GM19395 (cell line): ENCODE measurements at regions not wholly inside any gene's neighbourhood (a gene's known extent, or its start where the extent isn't known, plus 50 kb on each side); places are given as distances from the start of the nearest gene placed in this dataset.
"Not testable (repeated sequence)": the region's sequence is repeated elsewhere in the genome, so short reads cannot be mapped to it uniquely, and the experiment has no call there.

Source experiments
- ATAC-seq: cut with Tn5 transposase; IDR thresholded peaks from one replicate; pipeline ENCODE4 v1.9.1; 2021; ENCODE audit warnings: mild to moderate bottlenecking, moderate library complexity; ENCODE audit not compliant: unreplicated experiment

- ATAC-seq = no peak
These were observed 297.3 kb downstream of the GUCY2F start for GRCh38 chrX:109184506-109185139.

GRCh38 chrX:109172091-109172602 lies 309.7 kb downstream of the GUCY2F start:
- no peak for ATAC-seq

GRCh38 chrX:109155161-109155560 lies 326.7 kb downstream of the GUCY2F start:
- ATAC-seq = no peak

GRCh38 chrX:109144173-109144572 lies 337.7 kb downstream of the GUCY2F start:
- ATAC-seq = not testable (repeated sequence)

GRCh38 chrX:109140463-109140862 lies 341.4 kb downstream of the GUCY2F start:
- ATAC-seq = no peak

- ATAC-seq = no peak
These were observed 347.1 kb downstream of the GUCY2F start for GRCh38 chrX:109134777-109135176.

- no peak for ATAC-seq
These were observed 356.6 kb downstream of the GUCY2F start for GRCh38 chrX:109125304-109125703.

GRCh38 chrX:109089359-109089758 lies 353.0 kb upstream of the IRS4 start:
- ATAC-seq = no peak

- no peak for ATAC-seq
These were observed 341.4 kb upstream of the IRS4 start for GRCh38 chrX:109077788-109078187.

- not testable (repeated sequence) for ATAC-seq
These were observed 317.8 kb upstream of the IRS4 start for GRCh38 chrX:109054181-109054581.

- no peak for ATAC-seq
These were observed 313.5 kb upstream of the IRS4 start for GRCh38 chrX:109049903-109050302.

GRCh38 chrX:109049416-109049815 lies 313.1 kb upstream of the IRS4 start:
- no peak for ATAC-seq

GRCh38 chrX:109040057-109040456 lies 303.7 kb upstream of the IRS4 start:
- ATAC-seq = no peak

GRCh38 chrX:109036624-109037023 lies 300.3 kb upstream of the IRS4 start:
- no peak for ATAC-seq

- ATAC-seq = no peak
These were observed 257.5 kb upstream of the IRS4 start for GRCh38 chrX:108993909-108994308.

- not testable (repeated sequence) for ATAC-seq
These were observed 236.5 kb upstream of the IRS4 start for GRCh38 chrX:108972899-108973298.

- no peak for ATAC-seq
These were observed 210.8 kb upstream of the IRS4 start for GRCh38 chrX:108947205-108947604.

- no peak for ATAC-seq
These were observed 210.2 kb upstream of the IRS4 start for GRCh38 chrX:108946531-108946930.

- ATAC-seq = no peak
These were observed 209.6 kb upstream of the IRS4 start for GRCh38 chrX:108945883-108946523.

GRCh38 chrX:108914791-108915190 lies 178.4 kb upstream of the IRS4 start:
- no peak for ATAC-seq

- not testable (repeated sequence) for ATAC-seq
These were observed 167.5 kb upstream of the IRS4 start for GRCh38 chrX:108903831-108904230.

- no peak for ATAC-seq
These were observed 164.0 kb upstream of the IRS4 start for GRCh38 chrX:108900333-108900732.
